HEK293T (cell line): ENCODE measurements at regions not wholly inside any gene's neighbourhood (a gene's known extent, or its start where the extent isn't known, plus 50 kb on each side); places are given as distances from the start of the nearest gene placed in this dataset.

Experiments
- BHLHE40 ChIP-seq: fragments of 450-650 bp; IDR thresholded peaks from 2 replicates; pipeline ENCODE4 v1.6.1; 2016; ENCODE audit warnings: mild to moderate bottlenecking, moderate library complexity, borderline replicate concordance
- FOXA1 ChIP-seq: fragments of 450-650 bp; IDR thresholded peaks from 2 replicates; pipeline ENCODE4 v1.6.1; 2016; ENCODE audit warnings: mild to moderate bottlenecking
- FOXM1 ChIP-seq: fragments of 450-650 bp; IDR thresholded peaks from 2 replicates; pipeline ENCODE4 v1.6.1; 2017; ENCODE audit warnings: mild to moderate bottlenecking, borderline replicate concordance
- HDGF ChIP-seq: fragments of 450-650 bp; IDR thresholded peaks from 2 replicates; pipeline ENCODE4 v1.6.1; 2017; ENCODE audit warnings: antibody characterized with exemption, borderline replicate concordance
- L3MBTL2 ChIP-seq: fragments of 450-650 bp; conservative IDR thresholded peaks from 2 replicates; pipeline ENCODE4 v1.6.1; 2016; ENCODE audit warnings: mild to moderate bottlenecking
- SP1 ChIP-seq: fragments of 450-650 bp; IDR thresholded peaks from 2 replicates; pipeline ENCODE4 v1.6.1; 2017
- ZNF384 ChIP-seq: fragments of 450-650 bp; IDR thresholded peaks from 2 replicates; pipeline ENCODE4 v1.6.1; 2016

GRCh38 chr12:125381373-125381772 is 316.1 kb downstream of the AACS start:
- TF ChIP-seq L3MBTL2 (no peak), SP1 (no peak), ZNF384 (no peak), FOXM1 (no peak), FOXA1 (no peak), HDGF (no peak), BHLHE40 (no peak)
